ENCODE measurements at regions not wholly inside any gene's neighbourhood (a gene's known extent, or its start where the extent isn't known, plus 50 kb on each side); places are given as distances from the start of the nearest gene placed in this dataset.

DNA sequence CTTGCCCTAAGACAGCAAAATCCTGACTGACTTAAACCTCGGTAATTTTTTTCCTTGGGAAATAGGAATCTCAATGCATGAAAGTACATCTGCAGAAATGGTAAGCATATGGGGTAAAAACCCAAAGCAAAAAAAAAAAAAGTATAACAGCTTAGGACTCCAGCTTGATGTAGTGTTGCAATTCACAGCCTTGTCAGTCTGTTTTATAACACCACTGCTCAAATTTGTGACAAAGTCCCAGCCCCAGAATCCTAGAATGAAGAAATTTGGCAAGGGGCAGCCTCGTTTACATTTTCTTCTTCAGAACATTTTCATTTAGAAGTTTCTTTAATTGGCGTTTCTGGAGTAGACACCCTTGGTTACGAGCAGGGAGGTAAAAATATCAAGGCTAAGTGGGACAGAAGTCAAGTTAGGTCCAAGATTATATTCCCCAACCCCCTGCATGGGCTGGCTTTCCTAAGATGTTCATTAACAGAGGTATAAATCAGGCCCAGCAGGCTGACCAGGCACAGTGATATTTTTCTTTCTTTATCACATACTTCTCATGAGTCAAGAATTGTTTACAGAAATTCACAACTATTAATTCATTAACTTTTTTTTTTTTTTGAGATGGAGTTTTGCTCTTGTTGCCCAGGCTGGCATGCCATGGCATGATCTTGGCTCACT is 424.0 kb downstream of the RMST start:
- TF ChIP-seq, protein P1, sequence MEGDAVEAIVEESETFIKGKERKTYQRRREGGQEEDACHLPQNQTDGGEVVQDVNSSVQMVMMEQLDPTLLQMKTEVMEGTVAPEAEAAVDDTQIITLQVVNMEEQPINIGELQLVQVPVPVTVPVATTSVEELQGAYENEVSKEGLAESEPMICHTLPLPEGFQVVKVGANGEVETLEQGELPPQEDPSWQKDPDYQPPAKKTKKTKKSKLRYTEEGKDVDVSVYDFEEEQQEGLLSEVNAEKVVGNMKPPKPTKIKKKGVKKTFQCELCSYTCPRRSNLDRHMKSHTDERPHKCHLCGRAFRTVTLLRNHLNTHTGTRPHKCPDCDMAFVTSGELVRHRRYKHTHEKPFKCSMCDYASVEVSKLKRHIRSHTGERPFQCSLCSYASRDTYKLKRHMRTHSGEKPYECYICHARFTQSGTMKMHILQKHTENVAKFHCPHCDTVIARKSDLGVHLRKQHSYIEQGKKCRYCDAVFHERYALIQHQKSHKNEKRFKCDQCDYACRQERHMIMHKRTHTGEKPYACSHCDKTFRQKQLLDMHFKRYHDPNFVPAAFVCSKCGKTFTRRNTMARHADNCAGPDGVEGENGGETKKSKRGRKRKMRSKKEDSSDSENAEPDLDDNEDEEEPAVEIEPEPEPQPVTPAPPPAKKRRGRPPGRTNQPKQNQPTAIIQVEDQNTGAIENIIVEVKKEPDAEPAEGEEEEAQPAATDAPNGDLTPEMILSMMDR (IDR thresholded peaks at IDR 0.05; ENCODE audit: low read depth, low read length, poor library complexity, severe bottlenecking), result no peak
- TF ChIP-seq EZH2phosphoT487 (IDR thresholded peaks at IDR 0.05; ENCODE audit: borderline replicate concordance, low read length), result no peak

All from DOHH2 (cell line).